Hepatocyte (in vitro differentiated cells): ENCODE measurements at regions not wholly inside any gene's neighbourhood (a gene's known extent, or its start where the extent isn't known, plus 50 kb on each side); places are given as distances from the start of the nearest gene placed in this dataset.

Source experiments
- DNase-seq: peaks from one replicate; pipeline ENCODE4 v3.0.0-alpha.2; 2016; ENCODE audit warnings: low spot score
- H2AFZ ChIP-seq: fragments of 200-600 bp; sonication (generic); 2 replicates; pipeline ENCODE4 v1.6.0; 2016; ENCODE audit warnings: antibody characterized with exemption, mild to moderate bottlenecking
- H3K27ac ChIP-seq: fragments of 200-600 bp; sonication (generic); 2 replicates; pipeline ENCODE4 v1.5.1; 2016; ENCODE audit warnings: mild to moderate bottlenecking
- H3K27me3 ChIP-seq: fragments of 200-600 bp; sonication (generic); 2 replicates; pipeline ENCODE4 v1.6.1; 2016
- H3K36me3 ChIP-seq: fragments of 200-600 bp; sonication (generic); replicated peaks from 2 replicates; pipeline ENCODE4 v1.5.1; 2016; ENCODE audit warnings: low read depth; ENCODE audit not compliant: insufficient read depth
- H3K4me1 ChIP-seq: fragments of 200-600 bp; sonication (generic); 2 replicates; pipeline ENCODE4 v1.5.1; 2016; ENCODE audit warnings: mild to moderate bottlenecking, moderate library complexity; ENCODE audit not compliant: insufficient read depth
- H3K4me2 ChIP-seq: fragments of 200-600 bp; sonication (generic); 2 replicates; pipeline ENCODE4 v1.6.0; 2016
- H3K4me3 ChIP-seq: fragments of 200-600 bp; sonication (generic); 2 replicates; pipeline ENCODE4 v1.5.1; 2016; ENCODE audit warnings: mild to moderate bottlenecking
- H3K79me2 ChIP-seq: fragments of 200-600 bp; sonication (generic); 2 replicates; pipeline ENCODE4 v1.6.0; 2017; ENCODE audit warnings: mild to moderate bottlenecking
- H3K9me2 ChIP-seq: fragments of 200-600 bp; sonication (generic); replicated peaks from 2 replicates; pipeline ENCODE4 v1.6.0; 2017; ENCODE audit warnings: mild to moderate bottlenecking; ENCODE audit not compliant: insufficient read depth
- H3K9me3 ChIP-seq: fragments of 200-600 bp; sonication (generic); 2 replicates; pipeline ENCODE4 v1.5.1; 2016; ENCODE audit warnings: low read depth, mild to moderate bottlenecking
- H4K20me1 ChIP-seq: fragments of 200-600 bp; sonication (generic); 2 replicates; pipeline ENCODE4 v1.6.0; 2016; ENCODE audit warnings: mild to moderate bottlenecking; ENCODE audit not compliant: insufficient read depth, poor library complexity, severe bottlenecking
- CTCF ChIP-seq: fragments of 200-600 bp; sonication (generic); IDR thresholded peaks from 2 replicates; pipeline ENCODE4 v1.5.1; 2016; ENCODE audit warnings: antibody characterized with exemption, mild to moderate bottlenecking; ENCODE audit not compliant: poor library complexity
- EZH2 ChIP-seq: fragments of 200-600 bp; sonication (generic); IDR thresholded peaks from 2 replicates; pipeline ENCODE4 v1.6.1; 2016; ENCODE audit warnings: antibody characterized with exemption, mild to moderate bottlenecking, borderline replicate concordance
- EZH2phosphoT487 ChIP-seq: fragments of 200-600 bp; sonication (generic); IDR thresholded peaks from one replicate; pipeline ENCODE4 v1.6.1; 2018; ENCODE audit warnings: antibody characterized with exemption, mild to moderate bottlenecking, low read depth, moderate library complexity; ENCODE audit not compliant: unreplicated experiment, severe bottlenecking
- WGBS: methylation state at CpG from one replicate; pipeline ENCODE4 v1.1.6; 2016; ENCODE audit warnings: low lambda C conversion rate; ENCODE audit errors: missing lambda C conversion rate; 5-methylcytosine and 5-hydroxymethylcytosine counted together

GRCh38 chr19:28578786-28579505 is 634.0 kb downstream of the UQCRFS1 start:
- H3K4me3 ChIP-seq: no peak overlapping the region
- WGBS: 93% methylated on average over 6 of the region's 6 CpGs
- H3K27me3 ChIP-seq: no peaks in the 10 kb centered on the region
- no peak overlapping the region for H3K4me2 ChIP-seq
- no peak overlapping the region for H3K27ac ChIP-seq
- no peaks in the 10 kb centered on the region for H3K4me1 ChIP-seq
- H2AFZ ChIP-seq: no peak overlapping the region
- DNase-seq: no peak
- H3K9me2 ChIP-seq: no peaks in the 10 kb centered on the region
- H3K36me3 ChIP-seq: no peaks in the 10 kb centered on the region
- H3K79me2 ChIP-seq: no peaks in the 10 kb centered on the region
- TF ChIP-seq EZH2phosphoT487 (no peak), EZH2 (no peak), CTCF (no peak)
- no peaks in the 10 kb centered on the region for H4K20me1 ChIP-seq
- H3K9me3 ChIP-seq: no peaks in the 10 kb centered on the region

GRCh38 chr19:28578208-28578607 is 634.7 kb downstream of the UQCRFS1 start:
- WGBS: 91% methylated on average over 8 of the region's 8 CpGs
- H3K4me2 ChIP-seq: no peak overlapping the region
- H3K36me3 ChIP-seq: no peaks in the 10 kb centered on the region

GRCh38 chr19:28577666-28578065 is 635.3 kb downstream of the UQCRFS1 start:
- Histone ChIP-seq H3K27me3 (no peaks in the 10 kb centered on the region), H3K36me3 (no peaks in the 10 kb centered on the region), H2AFZ (no peak overlapping the region), H3K9me2 (no peaks in the 10 kb centered on the region), H3K9me3 (no peaks in the 10 kb centered on the region), H3K4me1 (no peaks in the 10 kb centered on the region), H3K4me2 (no peak overlapping the region), H3K79me2 (no peaks in the 10 kb centered on the region), H4K20me1 (no peaks in the 10 kb centered on the region), H3K4me3 (no peak overlapping the region), H3K27ac (no peak overlapping the region)
- no peak for DNase-seq
- TF ChIP-seq CTCF: no peak
- WGBS: 80% methylated on average over 6 of the region's 6 CpGs

More at GRCh38 chr19:28578208-28578607, 634.7 kb downstream of the UQCRFS1 start:
- Histone ChIP-seq H3K27ac (no peak overlapping the region), H3K79me2 (no peaks in the 10 kb centered on the region), H3K4me3 (no peak overlapping the region), H2AFZ (no peak overlapping the region), H4K20me1 (no peaks in the 10 kb centered on the region), H3K9me3 (no peaks in the 10 kb centered on the region), H3K9me2 (no peaks in the 10 kb centered on the region), H3K27me3 (no peaks in the 10 kb centered on the region), H3K4me1 (no peaks in the 10 kb centered on the region)
- no peak for TF ChIP-seq CTCF
- no peak for TF ChIP-seq EZH2
- TF ChIP-seq EZH2phosphoT487: no peak
- DNase-seq: no peak

GRCh38 chr19:28577233-28577632 is 635.7 kb downstream of the UQCRFS1 start:
- Histone ChIP-seq H3K9me2 (no peaks in the 10 kb centered on the region), H3K4me2 (no peak overlapping the region), H3K79me2 (no peaks in the 10 kb centered on the region), H3K27me3 (no peaks in the 10 kb centered on the region), H4K20me1 (no peaks in the 10 kb centered on the region), H3K36me3 (no peaks in the 10 kb centered on the region), H3K4me1 (no peaks in the 10 kb centered on the region), H3K4me3 (no peak overlapping the region), H3K27ac (no peak overlapping the region), H3K9me3 (no peaks in the 10 kb centered on the region), H2AFZ (no peak overlapping the region)
- 54% methylated on average over 2 of the region's 2 CpGs for WGBS
- DNase-seq: no peak
- TF ChIP-seq EZH2phosphoT487: no peak
